ENCODE measurements at regions not wholly inside any gene's neighbourhood (a gene's known extent, or its start where the extent isn't known, plus 50 kb on each side); places are given as distances from the start of the nearest gene placed in this dataset.

GRCh38 chr2:16280081-16280480 lies 339.7 kb downstream of the MYCN start:
- Histone ChIP-seq H3K9me3 (ENCODE audit: insufficient read depth, low read depth, low read length) (no peaks in the 10 kb centered on the region), H3K9ac (ENCODE audit: low read depth, low read length, poor library complexity, severe bottlenecking) (no peak overlapping the region), H3F3A (ENCODE audit: low read depth) (no peaks in the 10 kb centered on the region), H4K20me1 (ENCODE audit: insufficient read depth, low read length, poor library complexity, severe bottlenecking) (no peaks in the 10 kb centered on the region), H3K79me2 (ENCODE audit: insufficient read depth, low read length) (no peaks in the 10 kb centered on the region), H2AFZ (ENCODE audit: low read length) (no peak overlapping the region), H3K36me3 (ENCODE audit: insufficient read depth, low read length) (no peaks in the 10 kb centered on the region), H3K4me3 (ENCODE audit: low read length, poor library complexity, severe bottlenecking) (no peak overlapping the region), H3K9me2 (replicated peaks; ENCODE audit: low read depth, low read length) (no peaks in the 10 kb centered on the region), H3K4me2 (ENCODE audit: low read depth, low read length, poor library complexity, severe bottlenecking) (no peak overlapping the region), H3K27me3 (ENCODE audit: insufficient read depth, low read length, poor library complexity, severe bottlenecking) (no peaks in the 10 kb centered on the region), H3K4me1 (ENCODE audit: insufficient read depth, low read length, poor library complexity, severe bottlenecking) (peaks cover 10% of the 10 kb centered on the region)
- TF ChIP-seq EZH2phosphoT487 (IDR thresholded peaks at IDR 0.05; ENCODE audit: borderline replicate concordance) (no peak), CTCF (conservative IDR thresholded peaks at IDR 0.05; ENCODE audit: low read length) (no peak)

GRCh38 chr2:16279641-16280040 lies 339.3 kb downstream of the MYCN start:
- TF ChIP-seq CTCF (conservative IDR thresholded peaks at IDR 0.05; ENCODE audit: low read length) (no peak), EZH2phosphoT487 (IDR thresholded peaks at IDR 0.05; ENCODE audit: borderline replicate concordance) (no peak)
- Histone ChIP-seq H3K79me2 (ENCODE audit: insufficient read depth, low read length) (no peaks in the 10 kb centered on the region), H3F3A (ENCODE audit: low read depth) (no peaks in the 10 kb centered on the region), H3K4me2 (ENCODE audit: low read depth, low read length, poor library complexity, severe bottlenecking) (no peak overlapping the region), H3K36me3 (ENCODE audit: insufficient read depth, low read length) (no peaks in the 10 kb centered on the region), H3K9ac (ENCODE audit: low read depth, low read length, poor library complexity, severe bottlenecking) (no peak overlapping the region), H4K20me1 (ENCODE audit: insufficient read depth, low read length, poor library complexity, severe bottlenecking) (no peaks in the 10 kb centered on the region), H3K4me1 (ENCODE audit: insufficient read depth, low read length, poor library complexity, severe bottlenecking) (peaks cover 10% of the 10 kb centered on the region), H3K9me3 (ENCODE audit: insufficient read depth, low read depth, low read length) (no peaks in the 10 kb centered on the region), H3K27me3 (ENCODE audit: insufficient read depth, low read length, poor library complexity, severe bottlenecking) (no peaks in the 10 kb centered on the region), H2AFZ (ENCODE audit: low read length) (no peak overlapping the region), H3K9me2 (replicated peaks; ENCODE audit: low read depth, low read length) (no peaks in the 10 kb centered on the region), H3K4me3 (ENCODE audit: low read length, poor library complexity, severe bottlenecking) (no peak overlapping the region)

GRCh38 chr2:16279201-16279570 lies 338.8 kb downstream of the MYCN start:
- no peak overlapping the region for H3K4me2 ChIP-seq (ENCODE audit: low read depth, low read length, poor library complexity, severe bottlenecking)
- no peaks in the 10 kb centered on the region for H3K9me3 ChIP-seq (ENCODE audit: insufficient read depth, low read depth, low read length)
- no peak overlapping the region for H3K9ac ChIP-seq (ENCODE audit: low read depth, low read length, poor library complexity, severe bottlenecking)
- no peaks in the 10 kb centered on the region for H3K79me2 ChIP-seq (ENCODE audit: insufficient read depth, low read length)
- peaks cover 10% of the 10 kb centered on the region for H3K4me1 ChIP-seq (ENCODE audit: insufficient read depth, low read length, poor library complexity, severe bottlenecking)
- no peaks in the 10 kb centered on the region for H3K27me3 ChIP-seq (ENCODE audit: insufficient read depth, low read length, poor library complexity, severe bottlenecking)
- TF ChIP-seq CTCF (conservative IDR thresholded peaks at IDR 0.05; ENCODE audit: low read length) (no peak), EZH2phosphoT487 (IDR thresholded peaks at IDR 0.05; ENCODE audit: borderline replicate concordance) (no peak)
- H3K36me3 ChIP-seq (ENCODE audit: insufficient read depth, low read length) = no peaks in the 10 kb centered on the region
- H2AFZ ChIP-seq (ENCODE audit: low read length) = no peak overlapping the region
- no peaks in the 10 kb centered on the region for H3F3A ChIP-seq (ENCODE audit: low read depth)
- H3K9me2 ChIP-seq (replicated peaks; ENCODE audit: low read depth, low read length) = no peaks in the 10 kb centered on the region
- H4K20me1 ChIP-seq (ENCODE audit: insufficient read depth, low read length, poor library complexity, severe bottlenecking) = no peaks in the 10 kb centered on the region
- no peak overlapping the region for H3K4me3 ChIP-seq (ENCODE audit: low read length, poor library complexity, severe bottlenecking)
